HK-2 (cell line): ENCODE measurements at regions not wholly inside any gene's neighbourhood (a gene's known extent, or its start where the extent isn't known, plus 50 kb on each side); places are given as distances from the start of the nearest gene placed in this dataset.

Experiments
- DNase-seq: peaks from one replicate; pipeline ENCODE4 v3.0.0-alpha.2; 2018; ENCODE audit not compliant: unreplicated experiment

- DNase-seq, result no peak
These were observed 136.5 kb upstream of the CDH4 start for GRCh38 chr20:61115364-61116065.

- peak; percentile 91 for DNase-seq
These were observed 134.3 kb upstream of the CDH4 start for GRCh38 chr20:61117725-61118124.

GRCh38 chr20:61118429-61119224 lies 133.4 kb upstream of the CDH4 start:
- DNase-seq, result peak; percentile 84

GRCh38 chr20:61119273-61119672 lies 132.8 kb upstream of the CDH4 start:
- no peak for DNase-seq

- DNase-seq, result no peak
These were observed 132.2 kb upstream of the CDH4 start for GRCh38 chr20:61119794-61120410.

- peak; percentile 77 for DNase-seq
These were observed 131.2 kb upstream of the CDH4 start for GRCh38 chr20:61120595-61121515.

GRCh38 chr20:61121661-61122060 lies 130.4 kb upstream of the CDH4 start:
- no peak for DNase-seq

GRCh38 chr20:61123286-61123685 lies 128.8 kb upstream of the CDH4 start:
- DNase-seq, result no peak

GRCh38 chr20:61123751-61124368 lies 128.2 kb upstream of the CDH4 start:
- no peak for DNase-seq

- DNase-seq, result no peak
These were observed 127.0 kb upstream of the CDH4 start for GRCh38 chr20:61125076-61125475.

GRCh38 chr20:61125546-61126180 lies 126.4 kb upstream of the CDH4 start:
- no peak for DNase-seq

GRCh38 chr20:61126369-61127195 lies 125.5 kb upstream of the CDH4 start:
- DNase-seq, result no peak

- DNase-seq, result no peak
These were observed 124.6 kb upstream of the CDH4 start for GRCh38 chr20:61127311-61128039.

GRCh38 chr20:61128701-61129269 lies 123.3 kb upstream of the CDH4 start:
- DNase-seq, result no peak

- no peak for DNase-seq
These were observed 122.8 kb upstream of the CDH4 start for GRCh38 chr20:61129311-61129710.

- no peak for DNase-seq
These were observed 121.9 kb upstream of the CDH4 start for GRCh38 chr20:61130156-61130555.

GRCh38 chr20:61131944-61132343 lies 120.1 kb upstream of the CDH4 start:
- DNase-seq, result no peak

GRCh38 chr20:61133611-61134010 lies 118.5 kb upstream of the CDH4 start:
- DNase-seq, result no peak
